ENCODE measurements at regions not wholly inside any gene's neighbourhood (a gene's known extent, or its start where the extent isn't known, plus 50 kb on each side); places are given as distances from the start of the nearest gene placed in this dataset.

GRCh38 chr1:38402230-38402815 is 355.7 kb upstream of the POU3F1 start:
- TF ChIP-seq, protein P1, sequence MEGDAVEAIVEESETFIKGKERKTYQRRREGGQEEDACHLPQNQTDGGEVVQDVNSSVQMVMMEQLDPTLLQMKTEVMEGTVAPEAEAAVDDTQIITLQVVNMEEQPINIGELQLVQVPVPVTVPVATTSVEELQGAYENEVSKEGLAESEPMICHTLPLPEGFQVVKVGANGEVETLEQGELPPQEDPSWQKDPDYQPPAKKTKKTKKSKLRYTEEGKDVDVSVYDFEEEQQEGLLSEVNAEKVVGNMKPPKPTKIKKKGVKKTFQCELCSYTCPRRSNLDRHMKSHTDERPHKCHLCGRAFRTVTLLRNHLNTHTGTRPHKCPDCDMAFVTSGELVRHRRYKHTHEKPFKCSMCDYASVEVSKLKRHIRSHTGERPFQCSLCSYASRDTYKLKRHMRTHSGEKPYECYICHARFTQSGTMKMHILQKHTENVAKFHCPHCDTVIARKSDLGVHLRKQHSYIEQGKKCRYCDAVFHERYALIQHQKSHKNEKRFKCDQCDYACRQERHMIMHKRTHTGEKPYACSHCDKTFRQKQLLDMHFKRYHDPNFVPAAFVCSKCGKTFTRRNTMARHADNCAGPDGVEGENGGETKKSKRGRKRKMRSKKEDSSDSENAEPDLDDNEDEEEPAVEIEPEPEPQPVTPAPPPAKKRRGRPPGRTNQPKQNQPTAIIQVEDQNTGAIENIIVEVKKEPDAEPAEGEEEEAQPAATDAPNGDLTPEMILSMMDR (IDR thresholded peaks at IDR 0.05), result no peak
- TF ChIP-seq POLR2A (IDR thresholded peaks at IDR 0.05), result no peak
